HepG2 (cell line): ENCODE measurements at regions not wholly inside any gene's neighbourhood (a gene's known extent, or its start where the extent isn't known, plus 50 kb on each side); places are given as distances from the start of the nearest gene placed in this dataset.

ENCODE experiments used
- ATAC-seq: fragments of 200-7000 bp; cut with Tn5 transposase; 3 replicates; pipeline ENCODE4 v1.9.1; 2020; ENCODE audit warnings: mild to moderate bottlenecking, moderate library complexity
- BruUV-seq: library from RNA; stranded (reverse); fragments of 400-500 nt; replicated peaks from 2 replicates; lab custom pipeline; 2021; lab: Mats Ljungman, UMichigan
- CTCF ChIA-PET: fragments of 300-600 bp; formaldehyde crosslinking; extraction: SDS; loops from one replicate; lab custom pipeline; 2021; ENCODE audit warnings: low total read pairs, inconsistent platforms, low intra/inter-chr PET ratio; lab: Yijun Ruan, JAX
- POLR2A ChIA-PET: fragments of 350-600 bp; sonication (Branson Sonifier 250); formaldehyde crosslinking; loops from one replicate; lab custom pipeline; 2020; ENCODE audit warnings: antibody characterized with exemption, inconsistent platforms; lab: Yijun Ruan, JAX
- DNase-seq: peaks from one replicate; pipeline ENCODE4 v3.0.0-alpha.2; 2015; ENCODE audit warnings: low spot score
- FAIRE-seq: peaks from 3 replicates; lab custom pipeline; 2011; peaks lifted over from hg19 to GRCh38; lab: Jason Lieb, UNC
- H2AFZ ChIP-seq: one replicate; pipeline ENCODE4 v1.6.1; 2011; ENCODE audit warnings: low read length, inconsistent platforms
- H3K27ac ChIP-seq: fragments of 300-600 bp; 3 replicates; pipeline ENCODE4 v1.8.0; 2011; ENCODE audit warnings: mixed run types, mild to moderate bottlenecking, mixed read lengths, low read length, inconsistent platforms; ENCODE audit not compliant: insufficient read depth; ENCODE audit errors: extremely low read length
- H3K27me3 ChIP-seq, 2 experiments: fragments of 200-600 bp in 1 of 2; 2 replicates in 1 of 2; 3 replicates in 1 of 2; pipeline versions ENCODE4 v1.6.0 to v1.8.0; 2011; ENCODE audit warnings: low read length in 2 of 2, mild to moderate bottlenecking in 2 of 2, moderate library complexity in 2 of 2, inconsistent platforms in 1 of 2; ENCODE audit not compliant: insufficient read depth in 2 of 2, control insufficient read depth in 1 of 2
- H3K36me3 ChIP-seq, 2 experiments: fragments of 200-600 bp in 1 of 2; replicated peaks in 1 of 2; 2 replicates in 1 of 2; 3 replicates in 1 of 2; pipeline versions ENCODE4 v1.5.1 to v1.8.0; 2011; ENCODE audit warnings: low read length in 2 of 2, inconsistent platforms in 1 of 2; ENCODE audit not compliant: insufficient read depth in 2 of 2, control insufficient read depth in 1 of 2
- H3K4me1 ChIP-seq: 2 replicates; pipeline ENCODE4 v1.5.1; 2012; ENCODE audit warnings: low read length, inconsistent platforms; ENCODE audit not compliant: insufficient read depth
- H3K4me2 ChIP-seq: 2 replicates; pipeline ENCODE4 v1.6.0; 2011; ENCODE audit warnings: low read depth, low read length, inconsistent platforms
- H3K4me3 ChIP-seq, 3 experiments: fragments of 200-600 bp in 1 of 3; sonication (generic), shearing (Covaris generic) in 1 of 3; replicated peaks in 1 of 3; 2 replicates each; pipeline ENCODE4 v1.5.1; 2011 to 2016; ENCODE audit warnings: low read length in 3 of 3, inconsistent platforms in 2 of 3, low read depth in 2 of 3, mild to moderate bottlenecking in 2 of 3, control low read depth in 1 of 3, mixed read lengths in 1 of 3; ENCODE audit not compliant: insufficient read depth in 1 of 3
- H3K79me2 ChIP-seq: one replicate; pipeline ENCODE4 v1.6.1; 2011; ENCODE audit warnings: low read length, inconsistent platforms; ENCODE audit not compliant: insufficient read depth
- H3K9ac ChIP-seq: 2 replicates; pipeline ENCODE4 v1.6.0; 2011; ENCODE audit warnings: mild to moderate bottlenecking, low read depth, low read length, inconsistent platforms; ENCODE audit not compliant: insufficient read depth
- H3K9me3 ChIP-seq: 2 replicates; pipeline ENCODE4 v1.5.1; 2012; ENCODE audit warnings: mild to moderate bottlenecking, low read length
- H4K20me1 ChIP-seq: 2 replicates; pipeline ENCODE4 v1.6.0; 2011; ENCODE audit warnings: inconsistent platforms, mild to moderate bottlenecking, low read length, moderate library complexity; ENCODE audit not compliant: insufficient read depth
- ARID2 ChIP-seq: sonication (generic); formaldehyde crosslinking; IDR thresholded peaks from 2 replicates; pipeline ENCODE4 v1.8.1; 2022; ENCODE audit warnings: mild to moderate bottlenecking, missing genetic modification reagents, borderline replicate concordance
- ATRX ChIP-seq: sonication (generic); formaldehyde crosslinking; IDR thresholded peaks from 2 replicates; pipeline ENCODE4 v1.4.0; 2020; ENCODE audit warnings: missing genetic modification reagents, borderline replicate concordance
- GATA4 ChIP-seq: sonication (generic); IDR thresholded peaks from 2 replicates; pipeline ENCODE4 v1.6.1; 2016; ENCODE audit warnings: antibody characterized with exemption, low read depth, borderline replicate concordance
- HDAC1 ChIP-seq: sonication (generic); formaldehyde crosslinking; IDR thresholded peaks from 2 replicates; pipeline ENCODE4 v1.5.1; 2020; ENCODE audit warnings: mild to moderate bottlenecking, missing genetic modification reagents
- HIVEP1 ChIP-seq: sonication (generic); formaldehyde crosslinking; IDR thresholded peaks from 2 replicates; pipeline ENCODE4 v1.4.0; 2020; ENCODE audit warnings: mild to moderate bottlenecking, missing genetic modification reagents
- KDM4B ChIP-seq: sonication (generic); formaldehyde crosslinking; IDR thresholded peaks from 2 replicates; pipeline ENCODE4 v1.4.0; 2020; ENCODE audit warnings: missing genetic modification reagents
- KLF15 ChIP-seq: sonication (generic); formaldehyde crosslinking; IDR thresholded peaks from 2 replicates; pipeline ENCODE4 v1.8.1; 2023; ENCODE audit warnings: borderline replicate concordance, mild to moderate bottlenecking, inconsistent platforms, missing genetic modification reagents, mixed read lengths
- MAFG ChIP-seq: sonication (generic); formaldehyde crosslinking; IDR thresholded peaks from 2 replicates; pipeline ENCODE4 v1.5.1; 2020; ENCODE audit warnings: mild to moderate bottlenecking, missing genetic modification reagents
- SPEN ChIP-seq: sonication (generic); formaldehyde crosslinking; IDR thresholded peaks from 2 replicates; pipeline ENCODE4 v1.5.1; 2020; ENCODE audit warnings: low read depth, mild to moderate bottlenecking, missing genetic modification reagents
- TAF15 ChIP-seq: fragments of 200-400 bp; formaldehyde crosslinking; IDR thresholded peaks from one replicate; pipeline ENCODE4 v1.6.1; 2018; ENCODE audit warnings: mild to moderate bottlenecking, low read depth, low read length; ENCODE audit not compliant: poor library complexity, severe bottlenecking
- ZC3H13 ChIP-seq: sonication (generic); formaldehyde crosslinking; IDR thresholded peaks from 2 replicates; pipeline ENCODE4 v1.8.1; 2023; ENCODE audit warnings: mild to moderate bottlenecking, missing genetic modification reagents, moderate library complexity
- ZNF510 ChIP-seq: sonication (generic); formaldehyde crosslinking; IDR thresholded peaks from 2 replicates; pipeline ENCODE4 v1.4.0; 2020; ENCODE audit warnings: low read depth, mild to moderate bottlenecking, missing genetic modification reagents
- ZNF563 ChIP-seq: sonication (generic); formaldehyde crosslinking; IDR thresholded peaks from 2 replicates; pipeline ENCODE4 v1.8.0; 2022; ENCODE audit warnings: mild to moderate bottlenecking, moderate library complexity, missing genetic modification reagents
- ZNF569 ChIP-seq: sonication (generic); formaldehyde crosslinking; IDR thresholded peaks from 2 replicates; pipeline ENCODE4 v1.5.0; 2020; ENCODE audit warnings: mild to moderate bottlenecking, missing genetic modification reagents, moderate library complexity, borderline replicate concordance
- WGBS: methylation state at CpG from one replicate; pipeline ENCODE4 v1.1.6; 2017; ENCODE audit warnings: low lambda C conversion rate; 5-methylcytosine and 5-hydroxymethylcytosine counted together
- in situ Hi-C: cut with HindIII; loops from 2 replicates; pipeline ENCODE4 v1.10.0; 2017; ENCODE audit warnings: low pct_unique_long_range_greater_than_20kb; ENCODE audit not compliant: extremely low pct_ligation_motif_present
- intact Hi-C: fragments of 100-400 bp; cut with micrococcal nuclease; formaldehyde crosslinking; loops from one replicate; pipeline ENCODE4 v1.10.0; 2022; ENCODE audit not compliant: unreplicated experiment
- TF ChIP-seq, protein P1 (sequence below): sonication (generic); formaldehyde crosslinking; IDR thresholded peaks from 2 replicates; pipeline ENCODE4 v1.4.0; 2020; ENCODE audit warnings: missing genetic modification reagents; ENCODE audit errors: not compliant biosample characterization
- TF ChIP-seq, protein P2 (sequence below): sonication (generic); formaldehyde crosslinking; IDR thresholded peaks from 2 replicates; pipeline ENCODE4 v1.8.0; 2022; ENCODE audit warnings: low read depth, missing genetic modification reagents

DNA sequence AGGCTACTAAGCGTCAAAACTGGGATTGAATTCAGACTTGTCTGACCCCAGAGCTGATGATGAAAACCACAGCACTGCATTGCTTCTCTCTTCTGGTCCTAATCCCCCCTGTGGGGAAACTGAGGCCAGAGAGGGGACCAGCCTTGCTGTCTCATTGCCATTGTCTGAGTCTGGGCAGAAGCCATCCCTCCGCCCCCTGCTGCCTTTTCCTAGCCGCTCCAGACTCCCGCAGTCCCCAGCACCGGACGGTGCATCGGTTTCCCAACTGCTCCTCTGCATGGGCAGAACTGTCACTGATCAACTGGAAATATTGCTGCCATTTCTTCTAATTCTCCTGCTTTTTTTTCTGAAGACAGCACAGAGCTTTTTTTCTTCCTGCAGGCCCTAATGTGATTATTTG lies 157.4 kb downstream of the ACTL8 start:
- no peaks in the 10 kb centered on the region for H3K36me3 ChIP-seq
- CTCF ChIA-PET: no interaction called here
- no peak overlapping the region for H3K9ac ChIP-seq
- in situ Hi-C loops: no loop called here
- TF ChIP-seq KLF15 (CRISPR knock-in tag): no peak
- TF ChIP-seq SPEN: no peak
- TF ChIP-seq ATRX (CRISPR knock-in tag): no peak
- TF ChIP-seq HDAC1 (CRISPR knock-in tag): no peak
- no peak for TF ChIP-seq KDM4B (CRISPR knock-in tag)
- TF ChIP-seq, protein P1, sequence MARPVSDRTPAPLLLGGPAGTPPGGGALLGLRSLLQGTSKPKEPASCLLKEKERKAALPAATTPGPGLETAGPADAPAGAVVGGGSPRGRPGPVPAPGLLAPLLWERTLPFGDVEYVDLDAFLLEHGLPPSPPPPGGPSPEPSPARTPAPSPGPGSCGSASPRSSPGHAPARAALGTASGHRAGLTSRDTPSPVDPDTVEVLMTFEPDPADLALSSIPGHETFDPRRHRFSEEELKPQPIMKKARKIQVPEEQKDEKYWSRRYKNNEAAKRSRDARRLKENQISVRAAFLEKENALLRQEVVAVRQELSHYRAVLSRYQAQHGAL (CRISPR knock-in tag): no peak
- no peaks in the 10 kb centered on the region for H3K79me2 ChIP-seq
- H3K9me3 ChIP-seq: no peaks in the 10 kb centered on the region
- H4K20me1 ChIP-seq: no peaks in the 10 kb centered on the region; the same call in 1 of the 2 replicates
- H3K27ac ChIP-seq: no peak overlapping the region
- no peak overlapping the region for H3K4me3 ChIP-seq
- ATAC-seq (no peak), DNase-seq (no peak), FAIRE-seq (no peak)
- intact Hi-C loops: no loop called here
- POLR2A ChIA-PET: no interaction called here
- no peak overlapping the region for H3K4me2 ChIP-seq
- H3K27me3 ChIP-seq: peaks cover 0 to 9% of the 10 kb centered on the region in 2 experiments; a peak in 2 of 5 replicates
- WGBS: 8% methylated on average over 6 of the region's 7 CpGs
- BruUV-seq: no TSS peak
- H2AFZ ChIP-seq: no peak overlapping the region
- no peaks in the 10 kb centered on the region for H3K4me1 ChIP-seq

DNA sequence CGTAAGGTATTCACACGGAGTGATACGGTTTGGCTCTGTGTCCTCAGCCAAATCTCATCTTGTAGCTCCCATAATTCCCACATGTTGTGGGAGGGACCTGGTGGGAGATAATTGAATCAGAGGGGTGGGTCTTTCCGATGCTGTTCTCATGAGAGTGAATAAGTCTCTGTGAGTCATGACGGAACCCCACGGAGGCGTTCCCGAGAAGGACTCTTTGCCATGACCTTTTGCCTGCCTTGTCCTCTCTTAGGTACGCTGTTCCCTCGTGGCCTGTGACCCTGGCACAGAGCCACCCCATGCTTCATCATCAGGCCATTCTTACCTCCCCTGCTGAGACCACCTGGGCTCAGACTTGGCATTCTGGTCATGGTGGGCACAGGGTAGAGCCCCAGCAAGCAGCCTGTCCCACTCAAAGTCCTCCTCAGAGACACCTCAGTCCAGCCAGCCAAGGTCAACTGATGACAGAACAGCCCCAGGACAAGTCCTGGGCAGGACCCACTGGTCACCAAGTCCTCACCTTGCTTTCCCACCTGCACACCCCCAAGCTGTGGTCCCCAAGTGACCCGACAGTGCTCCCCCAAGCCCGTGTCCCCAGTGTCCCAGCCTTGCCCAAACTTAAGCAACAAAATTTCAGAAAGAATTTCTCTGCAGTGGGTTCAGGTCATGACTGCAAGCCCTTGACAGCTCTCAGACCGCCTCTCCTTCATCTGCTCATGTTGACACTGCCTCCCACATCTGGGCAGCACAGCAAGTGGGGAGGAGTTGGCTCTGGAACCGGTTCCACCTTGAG lies 158.4 kb downstream of the ACTL8 start:
- no peaks in the 10 kb centered on the region; the same call in 1 of the 2 replicates for H4K20me1 ChIP-seq
- peaks cover 0 to 9% of the 10 kb centered on the region in 2 experiments; a peak in 2 of 5 replicates for H3K27me3 ChIP-seq
- H2AFZ ChIP-seq: no peak overlapping the region
- no peak overlapping the region for H3K4me2 ChIP-seq
- intact Hi-C loops: no loop called here
- no peak overlapping the region for H3K27ac ChIP-seq
- POLR2A ChIA-PET: no interaction called here
- no peaks in the 10 kb centered on the region for H3K36me3 ChIP-seq
- BruUV-seq: no TSS peak
- DNase-seq (no peak), ATAC-seq (no peak), FAIRE-seq (no peak)
- no peaks in the 10 kb centered on the region for H3K9me3 ChIP-seq
- WGBS: 4% methylated on average over 12 of the region's 14 CpGs
- CTCF ChIA-PET: no interaction called here
- H3K79me2 ChIP-seq: no peaks in the 10 kb centered on the region
- no peak overlapping the region for H3K9ac ChIP-seq
- in situ Hi-C loops: no loop called here
- H3K4me3 ChIP-seq: no peak overlapping the region
- H3K4me1 ChIP-seq: no peaks in the 10 kb centered on the region
- TF ChIP-seq ARID2 (CRISPR knock-in tag): no peak
- TF ChIP-seq ZNF569 (CRISPR knock-in tag): no peak
- no peak for TF ChIP-seq GATA4
- TF ChIP-seq ZC3H13: no peak
- TF ChIP-seq TAF15: no peak
- TF ChIP-seq, protein P2, sequence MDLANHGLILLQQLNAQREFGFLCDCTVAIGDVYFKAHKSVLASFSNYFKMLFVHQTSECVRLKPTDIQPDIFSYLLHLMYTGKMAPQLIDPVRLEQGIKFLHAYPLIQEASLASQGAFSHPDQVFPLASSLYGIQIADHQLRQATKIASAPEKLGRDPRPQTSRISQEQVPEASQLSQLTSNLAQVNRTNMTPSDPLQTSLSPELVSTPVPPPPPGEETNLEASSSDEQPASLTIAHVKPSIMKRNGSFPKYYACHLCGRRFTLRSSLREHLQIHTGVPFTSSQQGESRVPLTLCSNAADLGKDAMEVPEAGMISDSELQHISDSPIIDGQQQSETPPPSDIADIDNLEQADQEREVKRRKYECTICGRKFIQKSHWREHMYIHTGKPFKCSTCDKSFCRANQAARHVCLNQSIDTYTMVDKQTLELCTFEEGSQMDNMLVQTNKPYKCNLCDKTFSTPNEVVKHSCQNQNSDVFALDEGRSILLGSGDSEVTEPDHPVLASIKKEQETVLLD (CRISPR knock-in tag): no peak
- TF ChIP-seq MAFG: no peak
- no peak for TF ChIP-seq HIVEP1 (CRISPR knock-in tag)
- TF ChIP-seq ZNF563 (CRISPR knock-in tag): no peak
- no peak for TF ChIP-seq ZNF510 (CRISPR knock-in tag)
